SK-N-SH (cell line): ENCODE measurements at regions not wholly inside any gene's neighbourhood (a gene's known extent, or its start where the extent isn't known, plus 50 kb on each side); places are given as distances from the start of the nearest gene placed in this dataset.

ENCODE experiments used
- EP300 ChIP-seq, 2 experiments: IDR thresholded peaks; 2 replicates each; pipeline versions ENCODE4 v1.4.0 to v1.6.1; 2012; ENCODE audit warnings: borderline replicate concordance in 1 of 2, low read depth in 1 of 2, low read length in 1 of 2
- GABPA ChIP-seq: IDR thresholded peaks from 2 replicates; pipeline ENCODE4 v1.4.0; 2012; ENCODE audit warnings: low read depth, mild to moderate bottlenecking
- NRF1 ChIP-seq: IDR thresholded peaks from 2 replicates; pipeline ENCODE4 v1.6.1; 2012; ENCODE audit warnings: low read depth, mild to moderate bottlenecking, low read length
- POLR2AphosphoS5 ChIP-seq: IDR thresholded peaks from 2 replicates; pipeline ENCODE4 v1.6.1; 2012; ENCODE audit warnings: low read depth, low read length
- RAD21 ChIP-seq: IDR thresholded peaks from 2 replicates; pipeline ENCODE4 v1.6.1; 2012; ENCODE audit warnings: mild to moderate bottlenecking, low read length
- RFX5 ChIP-seq: IDR thresholded peaks from 2 replicates; pipeline ENCODE4 v1.6.1; 2012; ENCODE audit warnings: mild to moderate bottlenecking, improper control_type of control experiment, low read length
- YY1 ChIP-seq: IDR thresholded peaks from 2 replicates; pipeline ENCODE4 v1.4.0; 2012; ENCODE audit warnings: low read depth, mild to moderate bottlenecking
- TF ChIP-seq, protein P1 (sequence below): IDR thresholded peaks from 2 replicates; pipeline ENCODE4 v1.6.1; 2012; ENCODE audit warnings: mild to moderate bottlenecking, low read depth, low read length, moderate library complexity
- TF ChIP-seq, protein P2 (sequence below): fragments of 200-600 bp; sonication (generic); IDR thresholded peaks from 2 replicates; pipeline ENCODE4 v1.6.1; 2017; ENCODE audit warnings: antibody characterized with exemption, mild to moderate bottlenecking, moderate library complexity
- TF ChIP-seq, protein P3 (sequence below): fragments of 150-350 bp; IDR thresholded peaks from 2 replicates; pipeline ENCODE4 v1.6.1; 2016; ENCODE audit warnings: mild to moderate bottlenecking, low read depth, low read length
- TF ChIP-seq, protein P4 (sequence below): IDR thresholded peaks from 2 replicates; pipeline ENCODE4 v1.4.0; 2012; ENCODE audit warnings: low read depth

DNA sequence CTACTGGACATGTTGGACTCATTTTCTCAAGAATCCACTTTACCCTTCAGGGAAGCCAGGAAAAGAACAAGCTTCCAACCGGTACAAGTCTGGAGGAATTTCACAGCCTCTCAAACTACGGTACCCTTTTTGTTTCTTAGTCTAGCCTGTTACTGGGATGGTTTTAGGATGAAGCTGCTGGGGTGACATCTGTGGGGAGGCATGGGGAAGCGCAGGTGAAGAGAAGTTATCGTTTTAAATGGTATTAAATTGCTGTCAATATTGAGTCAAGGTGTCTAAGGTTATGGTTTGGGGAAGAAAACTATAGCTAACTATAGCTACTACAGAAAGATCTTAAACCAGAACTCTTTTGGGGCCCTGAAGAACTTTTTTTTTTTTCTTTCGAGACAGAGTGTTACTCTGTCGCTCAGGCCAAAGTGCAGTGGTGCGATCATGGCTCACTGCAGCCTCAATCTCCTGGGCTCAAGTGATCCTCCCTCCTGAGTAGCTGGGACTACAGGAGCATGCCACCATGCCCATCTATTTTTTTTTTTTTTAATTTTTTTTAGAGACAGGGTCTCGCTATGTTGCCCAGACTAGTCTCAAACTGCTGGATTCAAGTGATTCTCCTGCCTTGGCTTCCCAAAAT lies 128.7 kb downstream of the RIN2 start:
- TF ChIP-seq, protein P1, sequence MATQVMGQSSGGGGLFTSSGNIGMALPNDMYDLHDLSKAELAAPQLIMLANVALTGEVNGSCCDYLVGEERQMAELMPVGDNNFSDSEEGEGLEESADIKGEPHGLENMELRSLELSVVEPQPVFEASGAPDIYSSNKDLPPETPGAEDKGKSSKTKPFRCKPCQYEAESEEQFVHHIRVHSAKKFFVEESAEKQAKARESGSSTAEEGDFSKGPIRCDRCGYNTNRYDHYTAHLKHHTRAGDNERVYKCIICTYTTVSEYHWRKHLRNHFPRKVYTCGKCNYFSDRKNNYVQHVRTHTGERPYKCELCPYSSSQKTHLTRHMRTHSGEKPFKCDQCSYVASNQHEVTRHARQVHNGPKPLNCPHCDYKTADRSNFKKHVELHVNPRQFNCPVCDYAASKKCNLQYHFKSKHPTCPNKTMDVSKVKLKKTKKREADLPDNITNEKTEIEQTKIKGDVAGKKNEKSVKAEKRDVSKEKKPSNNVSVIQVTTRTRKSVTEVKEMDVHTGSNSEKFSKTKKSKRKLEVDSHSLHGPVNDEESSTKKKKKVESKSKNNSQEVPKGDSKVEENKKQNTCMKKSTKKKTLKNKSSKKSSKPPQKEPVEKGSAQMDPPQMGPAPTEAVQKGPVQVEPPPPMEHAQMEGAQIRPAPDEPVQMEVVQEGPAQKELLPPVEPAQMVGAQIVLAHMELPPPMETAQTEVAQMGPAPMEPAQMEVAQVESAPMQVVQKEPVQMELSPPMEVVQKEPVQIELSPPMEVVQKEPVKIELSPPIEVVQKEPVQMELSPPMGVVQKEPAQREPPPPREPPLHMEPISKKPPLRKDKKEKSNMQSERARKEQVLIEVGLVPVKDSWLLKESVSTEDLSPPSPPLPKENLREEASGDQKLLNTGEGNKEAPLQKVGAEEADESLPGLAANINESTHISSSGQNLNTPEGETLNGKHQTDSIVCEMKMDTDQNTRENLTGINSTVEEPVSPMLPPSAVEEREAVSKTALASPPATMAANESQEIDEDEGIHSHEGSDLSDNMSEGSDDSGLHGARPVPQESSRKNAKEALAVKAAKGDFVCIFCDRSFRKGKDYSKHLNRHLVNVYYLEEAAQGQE: no peak
- TF ChIP-seq RAD21 (no peak), RFX5 (no peak), YY1 (no peak), GABPA (no peak), POLR2AphosphoS5 (no peak), EP300 (IDR thresholded peaks at IDR 0.05; ENCODE audit: borderline replicate concordance in 1 of 2, low read depth in 1 of 2, low read length in 1 of 2) (no peak), NRF1 (no peak)
- TF ChIP-seq, protein P2, sequence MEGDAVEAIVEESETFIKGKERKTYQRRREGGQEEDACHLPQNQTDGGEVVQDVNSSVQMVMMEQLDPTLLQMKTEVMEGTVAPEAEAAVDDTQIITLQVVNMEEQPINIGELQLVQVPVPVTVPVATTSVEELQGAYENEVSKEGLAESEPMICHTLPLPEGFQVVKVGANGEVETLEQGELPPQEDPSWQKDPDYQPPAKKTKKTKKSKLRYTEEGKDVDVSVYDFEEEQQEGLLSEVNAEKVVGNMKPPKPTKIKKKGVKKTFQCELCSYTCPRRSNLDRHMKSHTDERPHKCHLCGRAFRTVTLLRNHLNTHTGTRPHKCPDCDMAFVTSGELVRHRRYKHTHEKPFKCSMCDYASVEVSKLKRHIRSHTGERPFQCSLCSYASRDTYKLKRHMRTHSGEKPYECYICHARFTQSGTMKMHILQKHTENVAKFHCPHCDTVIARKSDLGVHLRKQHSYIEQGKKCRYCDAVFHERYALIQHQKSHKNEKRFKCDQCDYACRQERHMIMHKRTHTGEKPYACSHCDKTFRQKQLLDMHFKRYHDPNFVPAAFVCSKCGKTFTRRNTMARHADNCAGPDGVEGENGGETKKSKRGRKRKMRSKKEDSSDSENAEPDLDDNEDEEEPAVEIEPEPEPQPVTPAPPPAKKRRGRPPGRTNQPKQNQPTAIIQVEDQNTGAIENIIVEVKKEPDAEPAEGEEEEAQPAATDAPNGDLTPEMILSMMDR: peak; percentile 17; the same call in 1 of the 2 replicates
- TF ChIP-seq, protein P3, sequence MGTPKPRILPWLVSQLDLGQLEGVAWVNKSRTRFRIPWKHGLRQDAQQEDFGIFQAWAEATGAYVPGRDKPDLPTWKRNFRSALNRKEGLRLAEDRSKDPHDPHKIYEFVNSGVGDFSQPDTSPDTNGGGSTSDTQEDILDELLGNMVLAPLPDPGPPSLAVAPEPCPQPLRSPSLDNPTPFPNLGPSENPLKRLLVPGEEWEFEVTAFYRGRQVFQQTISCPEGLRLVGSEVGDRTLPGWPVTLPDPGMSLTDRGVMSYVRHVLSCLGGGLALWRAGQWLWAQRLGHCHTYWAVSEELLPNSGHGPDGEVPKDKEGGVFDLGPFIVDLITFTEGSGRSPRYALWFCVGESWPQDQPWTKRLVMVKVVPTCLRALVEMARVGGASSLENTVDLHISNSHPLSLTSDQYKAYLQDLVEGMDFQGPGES: no peak
- TF ChIP-seq, protein P4, sequence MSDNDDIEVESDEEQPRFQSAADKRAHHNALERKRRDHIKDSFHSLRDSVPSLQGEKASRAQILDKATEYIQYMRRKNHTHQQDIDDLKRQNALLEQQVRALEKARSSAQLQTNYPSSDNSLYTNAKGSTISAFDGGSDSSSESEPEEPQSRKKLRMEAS: no peak
